ENCODE measurements at regions not wholly inside any gene's neighbourhood (a gene's known extent, or its start where the extent isn't known, plus 50 kb on each side); places are given as distances from the start of the nearest gene placed in this dataset.

- TF ChIP-seq CTCF (IDR thresholded peaks at IDR 0.05; ENCODE audit: borderline replicate concordance, control extremely low read depth, extremely low read depth, insufficient read depth, missing control alignments): no peak
- in situ Hi-C loops (cut with MboI; ENCODE audit: low sequenced_read_pairs, unreplicated experiment): no loop called here
- no peak for DNase-seq (ENCODE audit: low spot score)
These were observed 69.5 kb downstream of the NKX2-1 start for GRCh38 chr14:36450550-36450949.

- in situ Hi-C loops (cut with MboI; ENCODE audit: low sequenced_read_pairs, unreplicated experiment): no loop called here
- TF ChIP-seq CTCF (IDR thresholded peaks at IDR 0.05; ENCODE audit: borderline replicate concordance, control extremely low read depth, extremely low read depth, insufficient read depth, missing control alignments): no peak
- no peak for DNase-seq (ENCODE audit: low spot score)
These were observed 70.1 kb downstream of the NKX2-1 start for GRCh38 chr14:36449903-36450302.

GRCh38 chr14:36443374-36443773 is 76.7 kb downstream of the NKX2-1 start:
- in situ Hi-C loops (cut with MboI; ENCODE audit: low sequenced_read_pairs, unreplicated experiment): no loop called here
- TF ChIP-seq CTCF (IDR thresholded peaks at IDR 0.05; ENCODE audit: borderline replicate concordance, control extremely low read depth, extremely low read depth, insufficient read depth, missing control alignments): no peak

GRCh38 chr14:36442824-36443241 is 77.2 kb downstream of the NKX2-1 start:
- TF ChIP-seq CTCF (IDR thresholded peaks at IDR 0.05; ENCODE audit: borderline replicate concordance, control extremely low read depth, extremely low read depth, insufficient read depth, missing control alignments): no peak
- in situ Hi-C loops (cut with MboI; ENCODE audit: low sequenced_read_pairs, unreplicated experiment): no loop called here
- no peak for DNase-seq (ENCODE audit: low spot score)

More at GRCh38 chr14:36443374-36443773, 76.7 kb downstream of the NKX2-1 start:
- DNase-seq (ENCODE audit: low spot score): no peak

GRCh38 chr14:36441283-36441682 is 78.7 kb downstream of the NKX2-1 start:
- DNase-seq (ENCODE audit: low spot score): no peak
- in situ Hi-C loops (cut with MboI; ENCODE audit: low sequenced_read_pairs, unreplicated experiment): no loop called here
- no peak for TF ChIP-seq CTCF (IDR thresholded peaks at IDR 0.05; ENCODE audit: borderline replicate concordance, control extremely low read depth, extremely low read depth, insufficient read depth, missing control alignments)

- DNase-seq (ENCODE audit: low spot score): no peak
- in situ Hi-C loops (cut with MboI; ENCODE audit: low sequenced_read_pairs, unreplicated experiment): no loop called here
These were observed 80.3 kb downstream of the NKX2-1 start for GRCh38 chr14:36439766-36440165.

More at GRCh38 chr14:36439766-36440165, 80.3 kb downstream of the NKX2-1 start:
- TF ChIP-seq CTCF (IDR thresholded peaks at IDR 0.05; ENCODE audit: borderline replicate concordance, control extremely low read depth, extremely low read depth, insufficient read depth, missing control alignments): no peak

All from GM13976 (cell line).